Ishikawa (cell line): ENCODE measurements at regions not wholly inside any gene's neighbourhood (a gene's known extent, or its start where the extent isn't known, plus 50 kb on each side); places are given as distances from the start of the nearest gene placed in this dataset.

Source experiments
- CREB1 ChIP-seq: IDR thresholded peaks from 2 replicates; pipeline ENCODE4 v1.6.1; 2012; ENCODE audit warnings: low read depth
- EP300 ChIP-seq: IDR thresholded peaks from 2 replicates; pipeline ENCODE4 v1.6.1; 2012; ENCODE audit warnings: borderline replicate concordance
- MAX ChIP-seq: IDR thresholded peaks from 2 replicates; pipeline ENCODE4 v1.6.1; 2012
- NFIC ChIP-seq: IDR thresholded peaks from 2 replicates; pipeline ENCODE4 v1.6.1; 2012
- RAD21 ChIP-seq: IDR thresholded peaks from 2 replicates; pipeline ENCODE4 v1.6.1; 2012; ENCODE audit warnings: low read depth
- REST ChIP-seq: IDR thresholded peaks from 2 replicates; pipeline ENCODE4 v1.6.1; 2012; ENCODE audit warnings: low read depth, mild to moderate bottlenecking
- TAF1 ChIP-seq: IDR thresholded peaks from 2 replicates; pipeline ENCODE4 v1.6.1; 2012; ENCODE audit warnings: low read depth, mild to moderate bottlenecking
- TCF12 ChIP-seq: IDR thresholded peaks from 2 replicates; pipeline ENCODE4 v1.6.1; 2012; ENCODE audit warnings: low read depth
- TEAD4 ChIP-seq: IDR thresholded peaks from 2 replicates; pipeline ENCODE4 v1.6.1; 2012
- USF1 ChIP-seq: IDR thresholded peaks from 2 replicates; pipeline ENCODE4 v1.6.1; 2012
- YY1 ChIP-seq: IDR thresholded peaks from 2 replicates; pipeline ENCODE4 v1.6.1; 2012; ENCODE audit warnings: low read depth

- TF ChIP-seq RAD21 (no peak), TAF1 (no peak), YY1 (no peak), MAX (no peak), REST (no peak), NFIC (no peak), EP300 (no peak), CREB1 (no peak), USF1 (no peak), TCF12 (no peak), TEAD4 (no peak)
These were observed 221.7 kb upstream of the LYZL1 start for GRCh38 chr10:29067161-29067560.
